GM06990 (cell line): ENCODE measurements at regions not wholly inside any gene's neighbourhood (a gene's known extent, or its start where the extent isn't known, plus 50 kb on each side); places are given as distances from the start of the nearest gene placed in this dataset.

Experiments used
- DNase-seq: peaks from one replicate; pipeline ENCODE4 v3.0.0-alpha.2; 2011; ENCODE audit not compliant: insufficient read length; ENCODE audit errors: extremely low read depth
- H3K27me3 ChIP-seq: replicated peaks from 2 replicates; pipeline ENCODE4 v1.6.0; 2011; ENCODE audit warnings: low read length; ENCODE audit not compliant: control insufficient read depth, insufficient read depth
- H3K36me3 ChIP-seq: 2 replicates; pipeline ENCODE4 v1.5.1; 2011; ENCODE audit warnings: low read length; ENCODE audit not compliant: control insufficient read depth, insufficient read depth
- H3K4me3 ChIP-seq: replicated peaks from 2 replicates; pipeline ENCODE4 v1.5.1; 2011; ENCODE audit warnings: low read depth, mild to moderate bottlenecking, control low read depth, low read length
- TF ChIP-seq, protein P1 (sequence below): IDR thresholded peaks from 2 replicates; pipeline ENCODE4 v1.5.1; 2011; ENCODE audit warnings: low read length, control low read depth, mild to moderate bottlenecking, inconsistent platforms; ENCODE audit not compliant: insufficient read depth, poor library complexity, severe bottlenecking

DNA sequence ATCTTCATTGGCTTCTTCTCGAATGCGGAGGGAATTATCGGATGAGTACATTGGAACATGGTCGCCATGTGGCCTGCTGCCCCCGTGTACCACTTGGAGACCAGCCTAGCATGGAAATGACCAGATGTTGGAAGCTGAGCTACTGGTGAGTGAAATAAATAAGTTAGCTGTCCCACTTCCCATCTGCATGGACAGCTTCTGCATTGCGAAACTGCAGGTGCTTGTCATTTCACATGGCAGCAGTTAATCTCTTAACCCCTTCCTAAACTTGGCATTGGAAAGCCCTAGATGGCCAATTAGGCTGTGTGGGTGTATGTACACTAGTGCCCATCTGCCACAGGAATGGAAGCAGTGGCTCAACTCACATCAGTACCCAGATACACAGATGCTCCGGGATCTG, 246.6 kb upstream of the IL12B start:
- TF ChIP-seq, protein P1, sequence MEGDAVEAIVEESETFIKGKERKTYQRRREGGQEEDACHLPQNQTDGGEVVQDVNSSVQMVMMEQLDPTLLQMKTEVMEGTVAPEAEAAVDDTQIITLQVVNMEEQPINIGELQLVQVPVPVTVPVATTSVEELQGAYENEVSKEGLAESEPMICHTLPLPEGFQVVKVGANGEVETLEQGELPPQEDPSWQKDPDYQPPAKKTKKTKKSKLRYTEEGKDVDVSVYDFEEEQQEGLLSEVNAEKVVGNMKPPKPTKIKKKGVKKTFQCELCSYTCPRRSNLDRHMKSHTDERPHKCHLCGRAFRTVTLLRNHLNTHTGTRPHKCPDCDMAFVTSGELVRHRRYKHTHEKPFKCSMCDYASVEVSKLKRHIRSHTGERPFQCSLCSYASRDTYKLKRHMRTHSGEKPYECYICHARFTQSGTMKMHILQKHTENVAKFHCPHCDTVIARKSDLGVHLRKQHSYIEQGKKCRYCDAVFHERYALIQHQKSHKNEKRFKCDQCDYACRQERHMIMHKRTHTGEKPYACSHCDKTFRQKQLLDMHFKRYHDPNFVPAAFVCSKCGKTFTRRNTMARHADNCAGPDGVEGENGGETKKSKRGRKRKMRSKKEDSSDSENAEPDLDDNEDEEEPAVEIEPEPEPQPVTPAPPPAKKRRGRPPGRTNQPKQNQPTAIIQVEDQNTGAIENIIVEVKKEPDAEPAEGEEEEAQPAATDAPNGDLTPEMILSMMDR: no peak
- no peaks in the 10 kb centered on the region for H3K36me3 ChIP-seq
- no peak overlapping the region for H3K4me3 ChIP-seq
- no peak for DNase-seq
- no peaks in the 10 kb centered on the region for H3K27me3 ChIP-seq

DNA sequence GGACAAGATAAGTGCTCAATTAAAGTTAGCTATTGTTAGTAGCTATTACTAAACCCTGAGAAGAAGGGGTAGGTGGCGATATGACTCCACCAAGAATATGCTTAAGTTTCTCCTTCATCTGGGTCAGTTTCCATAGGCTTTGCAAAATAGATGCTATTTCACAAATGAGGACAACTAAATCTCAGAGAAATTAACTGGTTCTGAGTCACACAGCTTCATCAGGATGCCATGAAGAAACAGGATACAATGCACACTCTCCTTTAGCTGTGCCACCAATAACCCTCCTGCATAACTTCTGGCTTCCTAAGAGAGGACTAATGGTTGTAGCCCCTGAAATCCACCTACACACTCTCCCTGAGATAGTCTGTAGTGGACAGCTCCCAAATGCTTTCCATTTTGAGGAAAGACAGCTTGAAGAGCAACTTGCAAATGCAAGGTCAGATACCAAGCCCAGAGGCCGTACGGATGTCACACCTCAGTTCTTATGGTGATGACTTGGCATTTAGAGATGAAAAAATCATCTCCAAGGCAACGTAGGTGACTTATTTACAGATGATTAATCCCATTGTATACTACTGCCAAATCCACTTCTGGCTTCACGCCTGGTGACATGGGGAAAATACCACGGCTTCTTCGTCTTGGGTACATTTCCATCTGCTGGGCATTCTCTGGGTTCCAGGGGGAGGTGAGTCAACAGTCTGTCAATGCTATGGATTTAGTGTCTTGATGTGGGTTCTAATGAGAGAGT, 251.4 kb upstream of the IL12B start:
- TF ChIP-seq, protein P1: no peak
- no peaks in the 10 kb centered on the region for H3K27me3 ChIP-seq
- no peak overlapping the region for H3K4me3 ChIP-seq
- no peak for DNase-seq
- H3K36me3 ChIP-seq: no peaks in the 10 kb centered on the region

DNA sequence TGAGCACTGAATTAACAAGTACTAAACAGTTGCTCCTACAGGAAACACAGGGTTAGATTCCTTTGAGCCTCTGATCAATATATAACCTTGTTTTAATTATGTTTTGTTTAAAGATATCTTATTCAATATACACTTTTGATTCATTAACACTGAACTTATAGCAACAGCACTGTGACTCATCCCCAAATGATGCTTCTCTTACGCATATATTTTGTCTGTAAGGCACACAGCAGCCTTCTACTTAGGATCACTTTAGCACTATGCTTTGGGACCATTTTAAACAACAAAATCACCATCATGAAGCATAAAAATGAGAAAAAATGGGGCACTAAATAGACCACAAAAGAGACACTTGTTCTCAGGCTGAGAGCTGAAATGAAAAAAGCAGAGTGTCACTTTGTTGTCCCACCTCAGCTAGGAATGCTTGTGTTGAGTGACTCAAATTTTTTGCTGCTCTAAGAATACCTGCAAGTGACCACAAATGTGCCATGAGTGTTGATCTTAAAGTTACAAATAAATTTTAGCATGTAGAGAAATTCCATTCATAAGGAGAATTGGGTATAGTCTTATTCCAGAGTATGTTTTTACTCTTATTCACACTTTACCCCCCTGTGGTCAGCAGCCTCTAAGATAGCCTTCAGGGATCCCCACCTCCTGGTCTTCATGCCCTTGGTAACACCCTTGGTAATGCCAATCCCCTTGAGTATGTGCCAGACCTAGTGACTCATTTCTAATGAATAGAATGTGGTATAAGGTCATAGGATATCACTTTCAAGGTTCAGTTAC, 252.7 kb upstream of the IL12B start:
- Histone ChIP-seq H3K36me3 (no peaks in the 10 kb centered on the region), H3K27me3 (no peaks in the 10 kb centered on the region), H3K4me3 (no peak overlapping the region)
- TF ChIP-seq, protein P1: no peak
- DNase-seq: no peak

DNA sequence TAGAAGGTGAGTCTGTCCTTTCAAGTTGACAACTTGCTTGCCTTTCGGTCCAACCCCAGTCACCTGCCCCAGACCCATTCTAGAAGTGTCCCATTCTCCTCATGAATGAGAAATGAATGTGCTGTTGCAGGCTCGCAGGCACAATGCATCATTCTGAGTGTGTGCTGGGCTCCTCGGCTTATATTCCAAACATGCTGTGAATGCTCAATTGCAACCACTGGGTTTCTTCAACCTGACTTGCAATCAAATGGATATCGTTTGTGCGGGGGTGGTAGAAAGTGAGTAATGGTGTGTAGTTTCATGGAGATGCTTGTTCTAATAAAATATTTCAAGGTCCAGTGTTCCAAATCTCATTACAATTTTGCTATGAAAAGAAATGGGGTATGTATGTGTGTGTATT, 256.6 kb upstream of the IL12B start:
- H3K27me3 ChIP-seq: no peaks in the 10 kb centered on the region; the same call in 1 of the 2 replicates
- no peak overlapping the region for H3K4me3 ChIP-seq
- TF ChIP-seq, protein P1: no peak
- DNase-seq: no peak
- no peaks in the 10 kb centered on the region for H3K36me3 ChIP-seq

DNA sequence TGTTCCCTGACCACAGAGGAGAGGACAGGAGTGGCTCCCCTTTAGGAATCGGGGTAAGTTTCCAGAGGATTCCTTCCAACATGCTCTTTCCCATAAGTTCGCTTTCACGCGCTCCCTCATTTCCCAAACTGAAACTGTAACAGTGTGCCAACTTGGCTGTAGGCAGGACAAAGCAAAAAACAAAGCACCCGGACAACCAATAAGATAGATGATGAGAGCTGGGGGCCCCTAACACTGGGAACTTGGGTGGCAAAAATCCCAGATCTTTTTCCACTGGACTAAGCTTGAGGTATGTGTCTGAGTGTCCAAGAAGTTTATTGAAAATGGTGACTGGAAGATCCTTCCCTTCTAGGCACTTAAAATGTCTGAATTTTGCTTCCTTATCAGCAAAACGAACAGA, 258.7 kb upstream of the IL12B start:
- no peak overlapping the region for H3K4me3 ChIP-seq
- DNase-seq: no peak
- TF ChIP-seq, protein P1: no peak

More for the DNA sequence above, 258.7 kb upstream of the IL12B start:
- H3K36me3 ChIP-seq: no peaks in the 10 kb centered on the region
- H3K27me3 ChIP-seq: no peaks in the 10 kb centered on the region; the same call in 1 of the 2 replicates
